HG03135 (cell line): ENCODE measurements at regions not wholly inside any gene's neighbourhood (a gene's known extent, or its start where the extent isn't known, plus 50 kb on each side); places are given as distances from the start of the nearest gene placed in this dataset.
"Not testable (repeated sequence)": the region's sequence is repeated elsewhere in the genome, so short reads cannot be mapped to it uniquely, and the experiment has no call there.

Experiments
- ATAC-seq: cut with Tn5 transposase; IDR thresholded peaks from one replicate; pipeline ENCODE4 v1.9.1; 2021; ENCODE audit warnings: mild to moderate bottlenecking, moderate library complexity; ENCODE audit not compliant: unreplicated experiment

DNA sequence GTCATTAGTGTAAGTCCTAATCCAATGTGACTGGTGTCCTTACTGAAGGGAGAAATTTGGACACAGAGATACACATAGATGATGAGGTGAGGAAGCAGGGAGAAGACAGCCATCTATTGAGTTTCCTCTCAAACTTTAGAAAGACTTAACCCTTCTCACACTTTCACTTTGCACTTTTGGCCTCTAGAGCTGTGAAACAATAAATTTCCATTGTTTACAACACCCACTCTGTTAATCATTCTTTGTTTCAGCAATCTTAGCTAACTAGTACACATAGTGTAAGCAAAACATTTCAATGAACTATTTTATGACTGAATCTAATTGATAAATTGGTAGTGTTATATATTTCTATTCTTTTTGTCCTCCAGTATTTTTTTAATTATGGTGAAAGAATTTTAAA, 1092.8 kb upstream of the POT1 start:
- ATAC-seq = no peak

DNA sequence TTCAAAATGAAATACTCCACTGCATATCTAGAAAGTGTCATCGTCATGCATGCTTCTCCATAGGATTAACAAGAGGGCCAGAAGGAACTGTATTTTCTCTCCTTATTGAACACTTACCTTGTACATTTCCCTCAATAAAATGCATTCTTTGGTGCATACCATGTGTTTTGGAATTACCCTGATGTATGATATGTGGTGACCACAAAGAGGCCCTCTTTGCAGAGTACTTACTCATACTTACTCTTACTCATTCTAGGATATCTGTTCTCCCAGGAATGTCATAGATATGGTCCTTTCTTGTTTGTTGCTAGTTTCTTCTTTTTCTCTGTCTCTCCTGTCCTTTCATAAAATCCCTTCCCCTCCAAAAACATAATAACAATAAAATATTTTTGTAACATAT, 1087.1 kb upstream of the POT1 start:
- ATAC-seq = no peak

GRCh38 chr7:126005064-126005463, 1075.4 kb upstream of the POT1 start:
- no peak for ATAC-seq

DNA sequence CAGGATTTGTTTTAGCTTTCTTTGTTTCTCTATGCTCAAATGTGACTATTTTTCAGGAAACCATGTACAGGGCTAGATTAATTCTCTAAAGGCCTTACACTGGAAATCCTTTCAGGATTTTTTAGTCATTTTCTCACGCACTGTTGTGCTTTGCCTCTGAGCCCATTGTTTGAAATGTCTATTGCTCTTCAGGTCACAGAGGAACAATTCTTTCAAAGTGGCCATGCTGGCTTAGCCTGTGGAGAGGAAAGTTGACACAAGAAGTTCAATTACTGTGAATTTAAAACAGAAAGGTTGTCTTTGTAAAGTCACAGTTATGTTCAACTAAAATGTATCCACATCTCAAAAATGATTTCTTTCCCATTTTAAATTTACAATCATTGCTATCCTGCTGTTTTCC, 1071.7 kb upstream of the POT1 start:
- no peak for ATAC-seq

- ATAC-seq = no peak
These were observed 1055.2 kb upstream of the POT1 start for GRCh38 chr7:125984795-125985194.

GRCh38 chr7:125971656-125972055, 1042.0 kb upstream of the POT1 start:
- no peak for ATAC-seq

- ATAC-seq = no peak
These were observed 1036.8 kb upstream of the POT1 start for GRCh38 chr7:125966278-125967048.

DNA sequence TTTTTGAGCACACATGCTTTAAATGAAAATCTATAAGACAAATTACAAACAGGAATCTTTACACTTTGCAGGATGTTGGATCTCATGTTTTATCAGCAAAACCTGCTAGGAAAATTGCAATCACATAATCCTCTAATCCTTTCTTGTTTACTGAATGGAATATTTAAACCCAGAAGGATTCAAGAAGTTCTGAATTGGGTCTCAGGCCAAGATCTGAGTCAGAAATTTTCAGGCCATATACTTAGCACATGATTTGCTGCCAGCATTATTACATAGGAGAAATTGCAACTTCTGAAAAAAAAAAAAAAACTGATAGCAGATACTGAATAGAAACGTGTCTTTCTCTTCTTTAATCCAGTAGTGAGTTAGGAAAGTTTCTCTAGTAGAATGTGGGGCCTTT, 1005.3 kb upstream of the POT1 start:
- no peak for ATAC-seq

GRCh38 chr7:125934539-125934938, 1004.9 kb upstream of the POT1 start:
- no peak for ATAC-seq

- no peak for ATAC-seq
These were observed 1001.2 kb upstream of the POT1 start for GRCh38 chr7:125930848-125931247.

GRCh38 chr7:125927556-125927955, 997.9 kb upstream of the POT1 start:
- no peak for ATAC-seq

GRCh38 chr7:125926621-125927020, 997.0 kb upstream of the POT1 start:
- ATAC-seq = no peak

DNA sequence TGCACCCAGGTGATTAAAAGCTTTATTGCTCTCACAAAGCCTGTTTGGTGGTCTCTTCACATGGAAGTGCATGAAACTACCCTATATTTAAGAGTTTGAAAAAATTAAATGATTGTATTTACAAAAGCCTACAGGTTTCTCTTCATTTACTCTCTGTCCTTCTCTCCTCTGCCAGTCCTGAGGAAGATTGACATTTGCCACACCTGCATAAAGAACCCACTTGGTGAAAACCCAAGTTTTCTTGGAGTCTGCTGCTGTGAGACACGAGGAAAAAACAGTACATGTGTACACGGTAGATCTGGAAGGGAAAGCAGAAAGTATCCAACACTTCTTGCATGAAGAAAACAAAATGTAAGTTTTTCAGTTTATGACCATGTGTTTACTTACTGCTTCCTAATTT, 994.4 kb upstream of the POT1 start:
- ATAC-seq = no peak

GRCh38 chr7:125915381-125915948, 985.8 kb upstream of the POT1 start:
- not testable (repeated sequence) for ATAC-seq

DNA sequence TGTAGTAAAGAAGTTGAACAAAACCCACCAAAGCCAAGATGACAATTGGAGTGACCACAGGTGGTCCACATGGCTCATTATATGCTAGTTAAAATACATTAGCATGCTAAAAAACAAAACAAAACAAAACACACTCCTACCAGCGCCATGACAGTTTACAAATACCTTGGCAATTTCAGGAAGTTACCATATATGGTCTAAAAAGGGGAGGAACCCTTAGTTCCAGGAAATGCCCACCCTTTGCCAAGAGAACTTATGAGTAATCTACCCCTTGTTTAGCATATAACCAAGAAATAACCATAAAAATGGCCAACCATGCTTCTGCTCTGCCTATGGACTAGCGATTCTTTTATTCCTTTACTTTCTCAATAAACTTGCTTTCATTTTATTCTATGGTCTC, 979.1 kb upstream of the POT1 start:
- ATAC-seq = no peak

- no peak for ATAC-seq
These were observed 970.0 kb upstream of the POT1 start for GRCh38 chr7:125899577-125899976.

- ATAC-seq = no peak
These were observed 962.8 kb upstream of the POT1 start for GRCh38 chr7:125892434-125892833.

DNA sequence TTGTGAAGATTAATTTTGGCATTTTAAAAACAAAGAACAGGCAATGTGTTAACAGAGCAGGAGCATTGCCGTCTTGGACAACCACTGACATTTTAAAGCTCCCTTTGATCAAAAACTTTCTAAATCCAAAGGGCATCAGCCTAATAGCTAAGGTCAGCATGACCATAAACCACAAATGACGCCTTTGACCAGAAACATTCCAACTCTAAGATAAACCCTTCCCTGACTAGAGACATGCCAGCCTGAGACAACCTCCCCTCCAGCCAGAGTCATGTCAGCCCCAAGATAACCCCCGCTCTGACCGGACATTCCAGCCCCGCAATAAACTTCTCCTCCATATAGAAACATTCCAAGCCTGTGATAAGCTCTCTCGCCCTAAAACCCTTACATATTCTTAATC, 949.4 kb upstream of the POT1 start:
- no peak for ATAC-seq

DNA sequence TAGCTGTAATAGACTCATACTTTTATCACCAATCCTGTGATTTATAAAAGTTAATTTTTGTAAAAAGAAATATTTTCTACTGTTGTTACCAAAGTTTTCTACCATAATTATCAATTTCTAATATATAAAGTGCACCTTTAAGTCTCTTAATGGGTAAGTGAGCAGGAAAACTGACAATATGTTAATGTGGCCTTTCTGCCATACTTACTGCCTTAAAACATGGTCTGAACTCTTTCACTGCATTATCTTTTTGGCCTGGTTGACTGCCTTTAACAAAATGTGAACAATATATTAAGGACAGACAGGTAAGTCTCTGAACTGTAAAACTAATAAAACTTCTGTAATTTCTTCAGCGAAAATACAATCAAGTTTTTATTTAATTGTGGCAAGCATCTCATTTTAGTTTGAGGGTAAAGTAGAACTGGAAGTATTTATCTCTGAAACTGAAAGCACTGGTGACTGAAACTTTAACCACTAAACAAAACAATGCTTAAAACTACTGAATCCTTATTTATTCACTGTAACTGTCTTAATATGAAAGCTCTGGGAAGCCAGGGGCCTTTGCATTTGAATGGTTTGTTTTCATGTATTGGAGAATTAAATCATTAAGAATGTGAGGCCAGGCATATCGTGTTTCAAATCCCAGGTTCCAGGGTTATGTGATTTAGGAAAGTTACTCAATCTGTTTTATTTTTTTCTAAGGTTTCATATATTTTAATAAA, 948.8 kb upstream of the POT1 start:
- no peak for ATAC-seq

DNA sequence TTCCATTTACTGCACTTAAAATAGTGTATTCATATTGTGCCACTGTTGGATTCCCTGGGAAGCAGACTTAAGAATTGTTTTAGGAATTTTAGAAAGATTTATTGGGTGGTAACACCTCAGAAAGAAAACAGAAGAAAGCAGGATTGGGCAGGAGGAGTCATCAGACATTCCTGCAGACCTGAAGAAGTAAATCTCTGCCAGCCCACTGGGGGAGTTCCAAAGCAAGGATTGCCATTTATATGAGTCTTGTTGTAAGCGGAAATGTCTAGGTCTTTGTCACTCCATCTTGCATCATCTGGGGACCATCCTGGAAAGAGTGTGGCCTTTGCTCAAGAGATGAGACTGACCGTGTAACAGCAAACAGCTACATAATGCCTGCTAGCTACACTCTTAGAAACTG, 947.6 kb upstream of the POT1 start:
- no peak for ATAC-seq

- no peak for ATAC-seq
These were observed 946.8 kb upstream of the POT1 start for GRCh38 chr7:125876431-125876830.

DNA sequence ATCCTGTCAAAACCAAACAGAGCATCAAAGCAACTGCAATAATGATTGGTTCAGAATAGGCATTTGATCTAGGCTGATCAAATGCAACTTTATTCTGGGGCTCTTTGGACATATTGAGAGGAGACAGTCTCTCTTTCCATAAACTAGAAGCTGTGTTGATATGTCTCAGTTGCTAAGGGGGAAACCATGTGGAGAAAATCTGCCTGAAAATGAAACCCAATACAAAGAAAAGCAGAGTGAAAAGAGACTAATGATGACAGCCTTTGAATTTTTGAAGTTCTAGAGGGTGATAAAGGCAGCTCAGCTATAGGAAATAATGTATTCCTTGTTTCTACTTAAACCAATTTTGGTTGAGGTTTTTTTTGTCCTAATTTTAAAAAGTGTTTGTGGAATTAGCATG, 941.8 kb upstream of the POT1 start:
- no peak for ATAC-seq
